MG63 (cell line): ENCODE measurements at regions not wholly inside any gene's neighbourhood (a gene's known extent, or its start where the extent isn't known, plus 50 kb on each side); places are given as distances from the start of the nearest gene placed in this dataset.
"Not testable (repeated sequence)": the region's sequence is repeated elsewhere in the genome, so short reads cannot be mapped to it uniquely, and the experiment has no call there.

Experiments used
- DNase-seq: peaks from one replicate; pipeline ENCODE4 v3.0.0-alpha.2; 2020
- H3K27me3 ChIP-seq: fragments of 250-450 bp; sonication (Bioruptor Pico); 2 replicates; pipeline ENCODE4 v1.5.1; 2020; ENCODE audit warnings: mild to moderate bottlenecking, moderate library complexity
- H3K36me3 ChIP-seq: fragments of 250-450 bp; sonication (Bioruptor Pico); 2 replicates; pipeline ENCODE4 v1.5.1; 2020; ENCODE audit warnings: mild to moderate bottlenecking, moderate library complexity
- H3K4me3 ChIP-seq: fragments of 250-450 bp; sonication (Bioruptor Pico); 2 replicates; pipeline ENCODE4 v1.5.1; 2020; ENCODE audit warnings: mild to moderate bottlenecking, moderate library complexity
- H3K9me3 ChIP-seq: fragments of 250-450 bp; sonication (Bioruptor Pico); 2 replicates; pipeline ENCODE4 v1.5.1; 2020; ENCODE audit warnings: mild to moderate bottlenecking, moderate library complexity

- Histone ChIP-seq H3K27me3 (no peaks in the 10 kb centered on the region), H3K9me3 (no peaks in the 10 kb centered on the region), H3K36me3 (peaks cover 5% of the 10 kb centered on the region), H3K4me3 (no peak overlapping the region)
- no peak for DNase-seq
These were observed 115.3 kb downstream of the LTN1 start for GRCh38 chr21:28877318-28877884.

DNA sequence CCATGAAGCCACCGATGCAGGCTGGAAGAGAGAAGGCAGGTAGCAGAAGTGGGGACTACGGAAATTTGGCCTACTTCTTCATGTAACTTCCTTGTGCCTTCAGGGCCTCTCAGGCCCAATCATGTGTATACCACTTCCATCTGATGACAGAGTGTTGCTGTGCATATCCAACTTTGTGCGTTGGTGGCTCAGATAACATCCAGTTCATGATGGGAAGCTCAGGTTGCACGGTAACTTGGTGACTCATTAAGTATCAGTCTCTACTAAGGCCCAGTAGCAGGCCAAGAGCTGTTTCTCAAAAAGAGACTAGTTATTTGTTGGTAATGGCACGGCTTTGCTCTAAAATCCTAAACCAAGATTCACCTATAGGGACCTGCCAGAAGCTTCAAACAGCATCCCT lies 117.6 kb downstream of the LTN1 start:
- no peaks in the 10 kb centered on the region for H3K9me3 ChIP-seq
- no peaks in the 10 kb centered on the region for H3K27me3 ChIP-seq
- H3K36me3 ChIP-seq = no peaks in the 10 kb centered on the region; the same call in none of the 2 replicates
- H3K4me3 ChIP-seq = no peak overlapping the region
- no peak for DNase-seq

- Histone ChIP-seq H3K4me3 (no peak overlapping the region), H3K9me3 (no peaks in the 10 kb centered on the region), H3K36me3 (no peaks in the 10 kb centered on the region; the same call in 1 of the 2 replicates), H3K27me3 (no peaks in the 10 kb centered on the region)
- no peak for DNase-seq
These were observed 120.5 kb downstream of the LTN1 start for GRCh38 chr21:28872218-28872617.

DNA sequence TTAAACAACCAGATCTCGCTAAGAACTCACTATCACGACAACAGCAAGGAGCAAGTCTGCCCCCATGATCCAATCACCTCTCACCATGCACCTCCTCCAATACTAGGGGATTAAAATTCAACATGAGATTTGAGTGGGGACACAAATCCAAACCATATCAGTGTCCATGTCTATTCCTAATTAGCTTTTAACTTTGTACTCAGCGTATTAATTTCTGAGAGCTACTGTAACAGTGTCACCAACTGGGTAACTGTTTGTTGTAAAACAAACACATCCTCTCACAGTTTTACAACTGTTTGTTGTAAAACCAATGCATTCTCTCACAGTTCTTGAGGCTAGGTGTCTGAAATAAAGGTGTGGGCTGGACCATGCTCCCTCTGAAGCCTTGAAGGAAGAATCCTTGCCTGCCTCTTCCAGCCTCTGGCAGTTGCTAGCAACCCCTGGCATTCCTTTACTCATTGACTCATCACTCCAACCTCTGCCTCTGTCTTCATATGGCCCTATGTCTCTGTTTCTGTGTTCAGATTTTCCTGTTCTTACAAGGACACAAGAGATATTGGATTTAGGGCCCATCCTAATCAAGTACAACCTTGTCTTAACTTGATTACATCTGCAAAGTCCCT lies 121.2 kb downstream of the LTN1 start:
- no peaks in the 10 kb centered on the region; the same call in 1 of the 2 replicates for H3K36me3 ChIP-seq
- H3K9me3 ChIP-seq = no peaks in the 10 kb centered on the region
- no peak overlapping the region for H3K4me3 ChIP-seq
- no peak for DNase-seq
- no peaks in the 10 kb centered on the region for H3K27me3 ChIP-seq

DNA sequence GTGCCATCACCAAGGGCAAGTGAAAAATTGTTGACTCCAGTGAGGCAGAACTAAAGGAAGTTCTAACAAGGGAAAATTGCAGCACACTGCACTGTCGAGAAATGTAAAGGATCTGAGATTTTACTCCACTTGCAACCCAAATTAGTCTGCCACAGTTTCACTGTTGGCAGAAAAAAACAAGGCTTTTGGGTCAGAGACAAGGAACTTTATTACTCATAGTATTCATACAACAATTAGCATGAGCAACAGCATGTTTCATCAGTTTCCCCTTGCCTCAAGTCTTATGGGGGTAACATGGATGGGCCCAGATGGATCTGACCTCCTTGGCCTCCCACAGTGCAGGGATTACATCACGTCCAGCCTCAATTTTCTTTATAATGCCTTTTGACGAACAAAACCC lies 125.3 kb downstream of the LTN1 start:
- Histone ChIP-seq H3K9me3 (no peaks in the 10 kb centered on the region), H3K4me3 (no peak overlapping the region), H3K27me3 (no peaks in the 10 kb centered on the region), H3K36me3 (no peaks in the 10 kb centered on the region)
- DNase-seq = no peak

DNA sequence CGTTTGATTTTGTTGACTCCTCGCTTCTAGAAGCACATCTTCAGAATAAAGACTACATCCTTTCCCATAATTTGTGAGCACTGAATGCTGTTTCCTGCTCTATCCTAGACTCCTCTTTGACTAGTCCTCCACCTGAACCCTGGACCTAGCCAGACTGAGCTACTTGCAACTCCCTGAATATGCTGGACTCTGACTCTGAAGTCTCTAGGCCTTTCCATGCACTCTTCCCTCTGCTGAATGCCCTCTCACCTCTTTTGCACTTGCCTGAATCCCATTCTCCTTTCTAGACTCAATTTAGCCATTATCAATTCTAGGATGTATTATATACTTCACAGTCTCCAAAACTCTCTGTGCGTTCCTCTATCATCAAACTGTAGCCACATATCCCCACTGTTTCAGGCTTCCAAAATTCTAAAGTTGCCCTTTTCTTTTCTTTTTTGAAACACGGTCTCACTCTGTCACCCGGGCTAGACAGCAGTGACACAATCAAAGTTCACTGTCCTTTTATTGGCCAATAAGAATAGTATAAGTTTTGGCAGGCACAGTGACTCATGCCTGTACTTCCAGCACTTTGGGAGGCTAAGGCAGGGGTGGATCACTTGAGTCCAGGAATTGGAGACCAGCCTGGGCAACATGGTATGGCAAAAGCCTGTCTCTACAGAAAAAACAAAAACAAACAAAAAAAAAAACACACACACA lies 127.0 kb downstream of the LTN1 start:
- Histone ChIP-seq H3K36me3 (no peaks in the 10 kb centered on the region), H3K9me3 (no peaks in the 10 kb centered on the region), H3K27me3 (no peaks in the 10 kb centered on the region), H3K4me3 (no peak overlapping the region)
- DNase-seq = no peak

DNA sequence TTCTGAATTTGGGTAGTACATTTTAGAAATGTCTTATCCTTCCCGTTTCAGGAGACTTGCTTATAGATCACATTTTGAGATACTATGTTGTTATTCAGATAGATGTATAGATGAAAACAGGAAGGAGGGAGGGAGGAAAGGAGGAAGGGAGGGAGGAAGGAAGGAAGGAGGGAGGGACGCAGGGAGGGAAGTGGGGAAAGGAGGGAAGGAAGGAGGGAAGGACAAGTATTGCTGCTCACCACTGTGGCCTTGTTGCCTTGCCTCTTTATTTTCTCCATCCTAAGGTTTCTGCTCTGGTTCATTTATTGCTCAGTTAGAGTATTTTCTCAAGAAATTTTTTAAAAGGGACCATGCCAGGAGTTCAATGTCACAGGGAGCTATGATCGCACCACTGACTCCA lies 134.3 kb downstream of the LTN1 start:
- no peak for DNase-seq
- Histone ChIP-seq H3K9me3 (no peaks in the 10 kb centered on the region), H3K27me3 (no peaks in the 10 kb centered on the region), H3K36me3 (no peaks in the 10 kb centered on the region), H3K4me3 (no peak overlapping the region)

DNA sequence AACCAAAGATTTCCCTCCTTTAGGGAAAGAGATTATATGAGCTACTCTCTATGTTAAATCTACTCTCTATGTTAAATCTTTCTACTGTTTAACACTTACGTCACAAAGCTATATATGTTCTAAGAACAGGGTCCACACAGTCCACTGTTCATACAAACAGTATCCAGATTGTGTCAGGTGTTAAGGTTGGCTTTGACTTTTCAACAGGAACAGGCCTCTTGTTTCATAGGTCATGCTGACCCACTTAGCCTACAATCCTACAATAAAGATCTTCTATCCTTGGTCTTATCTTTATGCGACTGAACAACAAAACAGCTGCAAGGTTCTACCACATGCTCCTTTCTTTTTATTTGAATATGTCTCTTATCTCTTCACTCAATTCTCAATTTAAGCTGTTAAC lies 134.9 kb downstream of the LTN1 start:
- H3K27me3 ChIP-seq = no peaks in the 10 kb centered on the region
- no peak overlapping the region for H3K4me3 ChIP-seq
- H3K36me3 ChIP-seq = no peaks in the 10 kb centered on the region
- DNase-seq = no peak
- H3K9me3 ChIP-seq = no peaks in the 10 kb centered on the region

DNA sequence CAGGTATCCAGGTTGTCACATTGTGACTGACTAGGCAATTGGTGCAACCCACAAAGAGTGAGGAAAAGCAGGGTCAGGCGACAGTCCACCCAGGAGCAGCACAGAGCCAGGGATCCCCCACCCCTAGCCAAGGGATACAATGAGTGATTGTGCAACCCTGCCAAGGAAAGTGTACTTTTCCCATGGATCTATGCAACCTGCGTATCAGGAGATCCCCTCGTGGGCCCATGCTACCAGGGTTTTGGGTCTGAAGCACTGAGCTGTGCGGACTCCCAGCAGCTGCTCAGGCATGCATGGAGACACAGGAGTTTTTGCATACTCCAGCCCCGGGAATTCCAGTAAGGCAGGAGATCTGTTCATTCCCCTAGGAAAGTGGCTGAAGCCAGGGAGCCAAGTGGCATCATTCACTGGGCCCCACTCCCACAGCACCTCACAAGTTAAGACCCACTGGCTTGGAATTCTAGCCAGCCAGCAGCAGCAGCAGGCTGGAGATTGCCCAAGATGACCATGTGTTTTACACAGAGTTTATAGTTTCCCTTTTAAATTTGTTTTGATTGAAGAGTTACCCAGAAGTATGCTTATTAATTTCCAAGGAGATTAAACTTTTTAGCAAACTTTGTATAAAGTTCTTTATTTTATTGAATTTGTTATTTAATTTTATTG lies 136.0 kb downstream of the LTN1 start:
- Histone ChIP-seq H3K9me3 (no peaks in the 10 kb centered on the region), H3K27me3 (no peaks in the 10 kb centered on the region), H3K4me3 (no peak overlapping the region), H3K36me3 (no peaks in the 10 kb centered on the region)
- no peak for DNase-seq

DNA sequence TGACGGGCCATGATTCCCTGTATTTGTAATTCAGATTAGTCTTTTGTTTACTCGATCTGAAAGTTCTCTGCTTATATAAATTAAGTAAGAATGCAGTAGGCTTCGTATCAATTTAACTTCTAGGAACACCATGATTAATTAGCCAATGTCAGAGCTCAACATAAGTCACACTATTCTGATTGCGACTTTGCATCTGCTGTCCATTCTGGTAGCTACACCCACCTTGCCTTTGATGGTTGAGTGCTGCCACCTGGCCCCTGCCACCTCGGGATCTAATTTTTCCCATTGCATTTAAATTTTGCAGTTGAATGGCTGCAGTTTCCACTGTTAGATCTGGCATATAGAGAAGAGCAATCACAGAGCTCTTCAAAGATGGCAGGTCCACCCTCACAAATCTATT lies 140.0 kb downstream of the LTN1 start:
- no peak for DNase-seq
- Histone ChIP-seq H3K9me3 (no peaks in the 10 kb centered on the region), H3K27me3 (no peaks in the 10 kb centered on the region), H3K4me3 (no peak overlapping the region), H3K36me3 (no peaks in the 10 kb centered on the region)

DNA sequence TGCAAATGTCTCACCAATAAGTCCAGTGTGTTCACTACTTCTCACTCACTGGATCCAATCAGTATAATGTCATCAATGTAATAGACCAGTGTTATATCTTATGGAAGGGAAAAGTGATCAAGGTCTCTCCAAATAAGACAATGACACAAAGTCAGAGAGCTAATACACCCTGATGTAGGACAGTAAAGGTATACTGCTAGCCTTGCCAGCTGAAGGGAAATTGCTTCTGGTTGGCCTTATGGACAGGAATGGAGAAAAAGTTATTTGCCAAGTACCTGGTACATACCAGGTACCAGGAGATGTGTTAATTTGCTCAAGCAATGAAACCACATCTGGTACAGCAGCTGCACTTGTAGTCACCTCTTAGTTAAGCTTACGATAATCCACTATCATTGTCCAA lies 141.0 kb downstream of the LTN1 start:
- DNase-seq = no peak
- Histone ChIP-seq H3K4me3 (no peak overlapping the region), H3K27me3 (no peaks in the 10 kb centered on the region), H3K9me3 (no peaks in the 10 kb centered on the region), H3K36me3 (no peaks in the 10 kb centered on the region)

DNA sequence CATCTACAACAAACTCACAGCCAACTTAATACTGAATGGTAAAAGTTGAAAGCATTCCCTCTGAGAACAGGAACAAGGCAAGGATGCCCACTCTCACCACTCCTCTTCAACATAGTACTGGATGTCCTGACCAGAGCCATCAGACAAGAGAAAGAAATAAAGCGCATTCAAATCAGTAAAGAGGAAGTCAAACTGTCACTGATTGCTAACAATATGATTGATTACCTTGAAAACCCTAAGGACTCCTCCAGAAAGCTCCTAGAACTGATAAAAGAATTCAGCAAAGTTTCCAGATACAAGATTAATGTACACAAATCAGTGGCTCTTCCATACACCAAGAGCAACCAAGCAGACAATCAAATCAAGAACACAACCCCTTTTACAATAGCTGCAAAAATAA lies 153.4 kb downstream of the LTN1 start:
- H3K9me3 ChIP-seq, H3K4me3 ChIP-seq, H3K36me3 ChIP-seq, DNase-seq, H3K27me3 ChIP-seq: not testable (repeated sequence)

DNA sequence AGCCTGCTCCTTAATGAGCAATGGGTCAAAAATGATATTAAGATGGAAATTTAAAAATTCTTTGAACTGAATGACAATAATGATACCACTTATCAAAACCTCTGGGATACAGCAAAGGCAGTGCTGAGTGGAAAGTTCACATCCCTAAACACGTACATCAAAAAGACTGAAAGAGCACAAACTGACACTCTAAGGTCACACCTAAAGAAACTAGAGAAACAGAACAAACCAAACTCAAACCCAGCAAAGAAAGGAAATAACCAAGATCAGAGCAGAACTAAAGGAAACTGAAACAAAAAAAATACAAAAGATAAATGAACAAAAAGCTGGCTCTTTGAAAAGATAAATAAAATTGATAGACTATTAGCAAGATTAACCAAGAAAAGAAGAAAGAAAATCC lies 155.3 kb downstream of the LTN1 start:
- H3K27me3 ChIP-seq, DNase-seq, H3K36me3 ChIP-seq, H3K9me3 ChIP-seq, H3K4me3 ChIP-seq: not testable (repeated sequence)

DNA sequence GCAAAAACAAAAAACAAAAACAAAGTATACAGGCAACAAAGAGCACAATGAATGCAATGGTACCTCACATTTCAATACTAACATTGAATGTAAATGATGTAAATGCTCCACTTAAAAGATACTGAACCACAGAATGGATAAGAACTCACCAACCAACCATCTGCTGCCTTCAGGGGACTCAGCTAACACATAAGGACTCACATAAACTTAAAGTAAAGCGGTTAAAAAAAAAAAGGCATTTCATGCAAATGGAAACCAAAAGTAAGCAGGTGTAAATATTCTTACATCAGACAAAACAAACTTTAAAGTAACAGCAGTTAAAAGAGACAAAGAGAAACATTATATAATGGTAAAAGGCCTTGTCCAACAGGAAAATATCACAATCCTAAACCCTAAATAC lies 156.1 kb downstream of the LTN1 start:
- H3K4me3 ChIP-seq, H3K9me3 ChIP-seq, H3K36me3 ChIP-seq, DNase-seq, H3K27me3 ChIP-seq: not testable (repeated sequence)

GRCh38 chr21:28834335-28835238 lies 158.1 kb downstream of the LTN1 start:
- Histone ChIP-seq H3K27me3 (no peaks in the 10 kb centered on the region), H3K36me3 (no peaks in the 10 kb centered on the region), H3K4me3 (no peak overlapping the region), H3K9me3 (no peaks in the 10 kb centered on the region)
- DNase-seq = no peak

GRCh38 chr21:28833609-28834008 lies 159.1 kb downstream of the LTN1 start:
- Histone ChIP-seq H3K27me3 (no peaks in the 10 kb centered on the region), H3K9me3 (no peaks in the 10 kb centered on the region), H3K4me3 (no peak overlapping the region), H3K36me3 (no peaks in the 10 kb centered on the region)
- DNase-seq = no peak

DNA sequence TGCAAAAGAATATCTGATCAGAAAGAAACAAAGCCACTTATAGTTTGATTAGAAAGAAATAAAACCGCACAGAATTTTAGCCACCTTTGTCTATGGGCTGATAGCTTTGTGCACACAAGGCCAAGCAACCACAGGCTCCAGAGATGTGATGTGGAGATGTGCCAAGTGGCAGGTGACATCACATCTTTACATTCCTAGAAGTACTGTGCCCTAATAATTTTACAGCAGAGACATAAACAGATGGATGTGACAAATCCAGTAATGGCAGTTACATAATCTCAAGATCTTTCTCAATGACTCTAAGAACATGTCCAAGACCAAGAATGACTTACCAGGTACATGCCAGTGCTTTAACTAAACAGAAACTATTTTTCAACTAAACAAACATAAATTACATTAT lies 159.5 kb downstream of the LTN1 start:
- Histone ChIP-seq H3K36me3 (no peaks in the 10 kb centered on the region), H3K27me3 (no peaks in the 10 kb centered on the region), H3K4me3 (no peak overlapping the region), H3K9me3 (no peaks in the 10 kb centered on the region)
- DNase-seq = no peak
